ENCODE measurements at regions not wholly inside any gene's neighbourhood (a gene's known extent, or its start where the extent isn't known, plus 50 kb on each side); places are given as distances from the start of the nearest gene placed in this dataset.

- no peak for TF ChIP-seq EP300 (IDR thresholded peaks at IDR 0.05; ENCODE audit: low read depth)
- TF ChIP-seq POLR2A (IDR thresholded peaks at IDR 0.05), result no peak
Measured at GRCh38 chr10:59109826-59110225, 66.6 kb upstream of the PHYHIPL start.
